ENCODE measurements at regions not wholly inside any gene's neighbourhood (a gene's known extent, or its start where the extent isn't known, plus 50 kb on each side); places are given as distances from the start of the nearest gene placed in this dataset.

- TF ChIP-seq FOXM1 (IDR thresholded peaks at IDR 0.05; ENCODE audit: borderline replicate concordance, low read depth) (no peak), MAX (IDR thresholded peaks at IDR 0.05) (no peak), CEBPB (IDR thresholded peaks at IDR 0.05) (no peak)
Observed at GRCh38 chr21:26766826-26767325, 78.3 kb downstream of the ADAMTS1 start.
